ENCODE measurements at regions not wholly inside any gene's neighbourhood (a gene's known extent, or its start where the extent isn't known, plus 50 kb on each side); places are given as distances from the start of the nearest gene placed in this dataset.

GRCh38 chr16:52603015-52603414 lies 56.1 kb upstream of the TOX3 start:
- TF ChIP-seq POLR2AphosphoS5 (IDR thresholded peaks at IDR 0.05) (no peak), POLR2A (IDR thresholded peaks at IDR 0.05) (no peak), CTCF (IDR thresholded peaks at IDR 0.05) (no peak)
